T-helper 2 cell (primary cell): ENCODE measurements at regions not wholly inside any gene's neighbourhood (a gene's known extent, or its start where the extent isn't known, plus 50 kb on each side); places are given as distances from the start of the nearest gene placed in this dataset.

Source experiments
- DNase-seq, 5 experiments: peaks; one replicate each; pipeline versions ENCODE4 v3.0.0 to v3.0.0-alpha.2; 2012 to 2022

DNA sequence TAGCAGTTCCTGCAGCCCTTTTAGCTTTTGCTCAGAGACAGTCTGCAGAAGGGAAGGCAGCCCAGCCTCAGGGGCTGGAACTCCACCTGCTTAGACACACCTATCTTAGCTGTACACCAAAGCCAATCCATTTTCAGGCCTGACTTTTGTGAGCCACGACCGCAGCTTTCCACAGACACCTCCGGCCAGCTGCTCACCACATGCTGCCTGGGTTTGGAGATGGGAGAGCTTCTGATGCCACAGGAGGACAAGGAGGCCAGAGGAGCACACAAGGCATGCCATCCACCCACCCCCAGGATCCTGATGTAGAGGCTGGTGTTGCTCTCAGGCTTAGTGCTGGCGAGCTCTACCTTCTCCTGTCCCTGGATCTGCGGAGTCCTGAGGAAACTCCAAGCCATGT lies 141.8 kb upstream of the NALF2 start:
- DNase-seq, result no peak

DNA sequence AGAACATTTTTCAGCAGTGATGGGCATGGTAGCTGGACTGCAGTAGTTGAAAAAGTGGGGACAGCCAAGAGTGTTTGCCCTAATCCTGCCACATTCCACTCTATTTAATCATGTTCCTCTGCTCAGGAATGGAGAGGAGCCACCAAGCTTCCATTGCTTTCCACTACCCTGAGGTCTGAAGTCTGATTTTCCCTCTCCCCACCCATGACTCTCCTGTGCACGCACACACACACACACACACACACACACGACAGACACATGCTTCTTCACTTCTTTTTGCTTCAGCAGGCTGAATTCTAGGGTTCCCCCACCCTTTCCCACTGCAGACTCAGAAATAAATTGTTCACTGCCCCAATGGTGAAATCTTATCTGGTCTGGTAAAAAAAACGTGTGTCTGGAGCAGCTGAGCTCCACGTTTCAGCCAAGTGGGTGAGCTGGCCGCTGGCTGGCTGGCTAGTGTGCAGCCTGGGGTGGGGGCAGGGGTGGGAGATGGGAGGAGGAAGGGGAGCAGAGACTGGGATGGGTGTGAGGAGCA lies 142.7 kb upstream of the NALF2 start:
- no peak for DNase-seq

GRCh38 chrX:69357317-69357716 lies 146.8 kb upstream of the NALF2 start:
- DNase-seq, result no peak

DNA sequence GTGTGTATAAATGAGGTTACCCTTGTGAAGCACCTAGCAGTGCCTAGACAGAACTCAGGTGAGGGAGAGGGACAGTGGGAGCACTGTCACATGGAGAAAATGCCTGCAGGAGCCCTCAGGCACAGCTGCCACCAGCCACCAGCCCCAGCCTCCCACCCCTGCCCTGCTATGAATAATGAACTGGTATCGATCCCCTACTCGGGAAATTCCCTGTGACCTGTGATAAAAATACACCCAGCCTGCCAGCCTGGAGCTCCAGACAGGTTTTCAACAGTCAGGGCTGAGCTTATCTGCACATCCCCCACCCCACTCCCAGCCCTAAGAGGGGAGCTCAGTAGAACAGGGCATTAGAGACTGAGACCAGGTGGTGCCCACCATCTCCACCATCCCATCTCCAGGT lies 159.6 kb upstream of the PJA1 start:
- no peak for DNase-seq

DNA sequence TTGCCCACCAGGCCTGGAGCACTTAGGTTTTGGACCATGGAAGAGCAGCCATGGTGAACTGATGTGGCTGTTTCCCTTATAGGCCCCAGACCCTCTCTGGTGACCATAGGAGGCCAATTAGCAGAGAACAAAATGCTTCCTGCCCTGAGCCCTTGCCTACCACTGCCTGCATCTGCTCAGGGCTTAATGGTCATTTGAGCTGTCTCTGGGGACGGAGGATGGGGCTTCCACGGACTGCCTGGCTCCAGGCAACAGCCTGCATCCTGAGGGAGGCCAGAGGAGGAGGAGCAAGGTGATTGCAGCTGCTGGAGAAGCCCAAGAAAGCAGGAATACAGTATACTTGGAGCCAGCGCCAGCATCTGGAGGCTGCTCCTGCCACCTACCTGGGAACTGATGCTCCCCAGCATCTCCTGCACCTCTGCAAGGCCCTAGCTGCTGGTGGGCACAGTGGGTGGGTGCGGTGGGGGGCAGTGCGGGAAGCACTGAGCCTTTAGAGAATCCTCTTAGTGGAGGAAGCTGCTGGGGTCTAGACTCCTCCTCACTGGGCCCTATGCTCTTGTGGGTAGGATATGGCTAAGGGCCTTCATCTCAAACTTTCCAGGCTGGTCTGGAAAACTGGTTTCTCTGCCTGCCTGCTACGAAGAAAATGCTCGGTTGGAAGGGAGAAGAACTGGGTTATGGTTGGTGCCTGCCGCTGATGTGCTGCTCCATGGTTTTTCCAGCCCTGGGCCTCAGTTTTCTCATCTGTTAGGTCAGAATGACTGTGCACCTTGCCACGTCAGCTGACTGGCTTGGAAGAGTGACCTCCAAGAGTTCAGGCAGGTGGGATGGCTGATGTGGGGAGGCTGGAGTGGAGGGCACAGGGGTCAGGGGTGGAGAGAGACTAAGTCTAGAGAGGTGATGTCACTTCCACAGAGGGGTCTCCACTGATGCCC lies 158.8 kb upstream of the PJA1 start:
- no peak for DNase-seq

GRCh38 chrX:69321789-69322188 lies 156.5 kb upstream of the PJA1 start:
- no peak for DNase-seq

- DNase-seq, result no peak
Measured at GRCh38 chrX:69321006-69321655, 155.9 kb upstream of the PJA1 start.

- no peak for DNase-seq
Measured at GRCh38 chrX:69320116-69320515, 154.9 kb upstream of the PJA1 start.

DNA sequence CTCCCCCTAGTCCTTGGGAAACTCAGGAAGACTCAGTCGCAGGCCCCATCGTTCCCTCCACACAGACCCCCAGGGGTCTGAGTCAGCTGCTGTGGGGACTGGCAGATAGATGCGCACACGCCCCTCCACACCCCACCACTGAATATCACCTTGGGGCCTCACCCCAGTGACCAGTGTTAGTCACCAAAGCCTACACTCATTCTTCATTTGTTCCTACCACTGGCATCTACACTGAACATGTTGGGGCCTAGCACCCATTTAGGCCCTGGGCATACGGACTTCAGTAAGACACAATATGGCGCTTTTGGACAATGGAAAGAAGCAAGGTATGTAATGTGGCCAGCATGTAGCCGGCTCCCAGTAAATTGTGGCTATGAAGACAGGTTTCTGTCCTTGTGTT lies 154.1 kb upstream of the PJA1 start:
- DNase-seq, result no peak

DNA sequence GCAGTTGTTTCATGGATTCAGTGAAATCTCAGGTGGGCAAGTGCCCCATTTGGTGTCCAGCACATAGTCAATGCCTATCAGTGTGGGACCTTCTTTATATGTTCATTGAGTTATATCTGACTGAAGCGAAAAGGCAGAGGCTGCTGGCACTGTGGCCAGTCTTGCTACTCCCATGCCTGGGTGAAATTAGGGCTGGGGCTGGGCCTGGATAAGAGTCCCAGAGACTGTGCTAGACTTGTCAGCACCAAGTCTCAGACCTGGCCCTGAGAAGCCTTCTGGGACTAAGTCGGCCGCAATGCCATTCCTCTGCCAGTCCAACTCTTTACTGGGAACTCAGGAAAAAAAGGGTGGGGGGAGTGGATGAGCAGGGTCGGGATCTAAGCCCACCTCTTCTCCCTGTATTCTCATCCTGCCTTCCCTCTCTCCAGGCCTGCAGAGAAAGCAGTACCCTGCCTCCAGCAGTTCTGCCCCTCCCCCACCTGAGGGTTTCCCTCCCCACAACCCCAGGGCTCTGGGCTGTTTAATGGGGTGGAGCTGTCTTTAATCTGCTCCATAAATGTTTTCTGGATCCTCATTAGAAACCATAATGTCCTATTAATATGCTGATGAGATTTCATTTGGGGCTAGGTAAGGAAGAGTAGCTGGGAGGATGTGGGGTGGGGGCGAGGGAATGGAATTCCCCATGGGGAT lies 153.5 kb upstream of the PJA1 start:
- DNase-seq, result no peak

DNA sequence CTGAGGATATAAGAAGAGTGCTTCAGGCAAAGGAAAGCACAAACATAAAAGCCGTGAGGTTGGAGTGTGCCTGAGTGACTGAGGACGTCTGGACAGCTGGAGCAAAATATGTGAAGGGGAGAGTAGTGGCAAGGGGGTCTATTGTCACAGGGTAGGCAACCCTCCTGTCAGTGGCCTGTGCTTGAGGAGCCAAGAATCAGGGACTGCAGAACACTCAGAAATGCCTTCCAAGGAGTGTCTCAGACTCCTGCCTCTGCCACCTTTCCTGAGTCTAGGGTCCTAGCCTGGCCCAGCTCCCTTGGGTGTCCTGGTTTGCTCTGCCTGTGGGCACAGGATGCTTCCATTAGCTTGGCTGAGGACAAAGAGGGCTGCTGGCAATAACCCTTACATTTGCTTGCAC lies 152.5 kb upstream of the PJA1 start:
- DNase-seq, result no peak

GRCh38 chrX:69314436-69315348 lies 149.4 kb upstream of the PJA1 start:
- no peak for DNase-seq

DNA sequence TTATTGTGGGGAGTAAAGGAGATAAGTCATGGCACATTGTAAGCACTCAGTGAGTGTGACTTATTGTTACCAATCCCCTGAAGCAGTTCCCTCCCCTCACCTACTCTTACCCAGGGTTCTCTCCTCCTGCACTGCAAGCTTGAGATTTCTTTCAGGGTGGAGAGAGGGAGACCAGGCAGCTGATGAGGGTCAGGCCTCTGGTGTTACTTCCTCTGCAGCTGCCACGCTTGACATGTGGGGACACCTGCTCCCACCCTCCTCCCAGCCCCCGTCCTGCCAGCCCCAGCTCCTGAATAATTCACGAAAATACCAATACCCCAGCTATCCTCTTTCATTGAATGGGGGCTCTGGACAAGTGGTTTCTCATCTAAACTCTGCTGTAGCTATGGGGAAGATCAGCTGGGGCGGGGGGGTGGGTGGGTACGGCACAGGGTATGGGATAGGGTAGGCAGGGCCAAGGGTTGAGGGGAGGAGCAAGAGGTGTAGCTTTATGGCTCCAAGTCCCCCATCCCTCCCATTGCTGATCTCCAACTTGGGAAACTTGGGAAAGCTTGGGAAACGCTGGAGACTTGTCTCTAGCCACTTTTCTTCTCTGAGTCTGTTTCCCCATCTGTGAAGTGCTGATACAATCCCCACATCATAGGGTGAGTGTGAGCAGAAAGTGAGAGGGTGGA lies 148.5 kb upstream of the PJA1 start:
- DNase-seq, result no peak

GRCh38 chrX:69311936-69312670 lies 146.8 kb upstream of the PJA1 start:
- DNase-seq, result no peak

- no peak for DNase-seq
Measured at GRCh38 chrX:69309074-69309792, 144.0 kb upstream of the PJA1 start.

GRCh38 chrX:69307756-69308155 lies 142.5 kb upstream of the PJA1 start:
- no peak for DNase-seq

DNA sequence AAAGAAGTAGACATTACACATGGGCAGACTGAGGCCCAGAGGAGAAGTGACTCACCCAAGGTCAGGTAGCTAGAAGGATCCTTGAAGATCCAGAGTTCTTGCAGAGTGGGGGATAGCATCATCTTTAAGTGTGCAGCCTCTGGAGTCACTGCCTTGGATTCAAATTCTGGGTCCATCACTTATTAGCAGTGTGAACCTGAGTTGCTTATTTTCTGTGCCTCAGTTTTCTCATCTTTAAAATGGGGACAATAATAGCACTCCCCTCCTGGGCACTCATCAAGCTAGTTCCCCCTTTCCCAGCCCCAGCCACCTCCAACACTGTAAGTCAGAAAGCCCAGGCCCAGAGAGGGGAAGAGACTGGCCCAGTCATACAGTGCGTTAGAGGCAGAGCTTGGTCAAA lies 141.8 kb upstream of the PJA1 start:
- no peak for DNase-seq

DNA sequence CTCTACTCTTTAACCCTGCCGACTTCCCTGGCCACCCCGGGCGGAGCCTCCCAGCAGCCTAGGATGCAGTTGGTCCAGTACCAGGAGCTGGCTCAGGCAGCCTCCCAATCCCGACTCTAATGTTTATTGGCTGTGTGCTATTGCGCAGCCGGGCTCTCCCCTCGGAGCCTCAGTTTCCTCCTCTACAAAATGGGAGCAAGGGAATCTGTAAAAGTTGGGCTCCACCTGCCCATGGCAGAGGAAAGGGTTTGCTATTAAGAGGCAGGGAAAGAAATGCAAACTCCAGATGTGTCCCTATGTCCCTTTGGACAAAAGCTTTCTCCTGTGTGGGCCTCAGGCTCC lies 140.8 kb upstream of the PJA1 start:
- no peak for DNase-seq

DNA sequence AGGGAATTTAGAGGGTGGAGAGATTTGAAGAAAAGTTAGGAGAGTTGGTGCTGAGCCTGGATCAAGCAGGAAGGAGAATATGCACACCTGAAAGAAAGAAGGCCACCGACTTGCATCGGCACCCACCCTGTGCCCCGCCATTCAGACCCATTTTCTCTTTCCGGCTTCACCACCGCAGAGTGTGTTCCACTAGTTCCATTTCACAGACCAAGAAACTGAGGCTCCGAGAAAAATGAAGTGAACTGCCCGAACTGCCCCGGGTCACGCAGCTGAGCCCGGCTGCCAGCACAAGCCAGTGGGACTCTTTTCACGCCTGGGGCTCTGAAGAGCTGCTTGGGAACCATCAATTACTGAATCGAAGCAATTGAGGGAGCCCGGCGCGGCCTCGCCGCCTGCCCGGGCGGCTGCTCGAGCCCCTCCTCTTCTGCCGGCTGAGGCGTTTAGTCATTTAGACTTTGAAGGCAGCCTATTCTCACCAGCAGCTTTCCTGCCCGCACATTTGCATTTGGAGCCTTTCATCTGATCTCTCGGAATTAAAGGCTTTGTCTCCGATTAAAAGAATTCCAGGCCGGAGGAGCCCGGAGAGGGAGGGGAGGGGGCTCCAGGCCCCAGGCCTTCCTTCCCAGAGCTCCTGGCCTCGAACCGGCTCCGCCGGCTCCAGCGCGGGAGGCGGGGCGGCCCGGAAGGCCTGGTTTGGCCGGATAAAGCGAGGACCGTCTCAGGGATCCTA lies 140.2 kb upstream of the PJA1 start:
- DNase-seq, result no peak

DNA sequence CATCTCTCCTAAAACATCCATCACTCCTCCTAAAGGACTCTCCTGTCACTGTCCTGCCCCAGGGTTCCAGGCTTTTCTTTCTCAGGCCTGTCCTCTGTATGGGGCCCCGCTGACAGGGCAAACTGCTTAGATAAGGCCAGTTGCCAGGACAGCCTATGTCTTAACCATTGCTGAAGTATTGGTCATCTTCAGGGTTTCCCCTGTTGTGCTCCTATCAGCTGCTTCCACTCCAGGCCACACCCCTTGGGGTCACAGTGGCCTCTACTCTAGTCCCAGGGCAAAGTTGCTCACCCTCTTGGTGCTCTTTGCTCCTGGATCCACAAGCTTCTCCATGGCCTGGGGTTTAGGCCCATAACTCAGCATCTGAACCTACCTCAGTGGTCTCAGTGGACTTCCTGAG lies 138.0 kb upstream of the PJA1 start:
- no peak for DNase-seq
